ENCODE measurements at regions not wholly inside any gene's neighbourhood (a gene's known extent, or its start where the extent isn't known, plus 50 kb on each side); places are given as distances from the start of the nearest gene placed in this dataset.

GRCh38 chr4:15231265-15232091, 196.4 kb upstream of the C1QTNF7 start:
- DNase-seq (ENCODE audit: low read depth): peak; percentile 59

- DNase-seq (ENCODE audit: low read depth): no peak
These were observed 195.2 kb upstream of the C1QTNF7 start for GRCh38 chr4:15232366-15233263.

GRCh38 chr4:15233264-15233597, 194.6 kb upstream of the C1QTNF7 start:
- DNase-seq (ENCODE audit: low read depth): no peak

GRCh38 chr4:15233626-15234025, 194.2 kb upstream of the C1QTNF7 start:
- no peak for DNase-seq (ENCODE audit: low read depth)

- DNase-seq (ENCODE audit: low read depth): no peak
These were observed 193.5 kb upstream of the C1QTNF7 start for GRCh38 chr4:15234116-15234855.

GRCh38 chr4:15234856-15235126, 193.0 kb upstream of the C1QTNF7 start:
- no peak for DNase-seq (ENCODE audit: low read depth)

GRCh38 chr4:15235135-15235534, 192.7 kb upstream of the C1QTNF7 start:
- DNase-seq (ENCODE audit: low read depth): no peak

- DNase-seq (ENCODE audit: low read depth): no peak
These were observed 190.1 kb upstream of the C1QTNF7 start for GRCh38 chr4:15237648-15238230.

GRCh38 chr4:15238720-15239119, 189.1 kb upstream of the C1QTNF7 start:
- DNase-seq (ENCODE audit: low read depth): no peak

GRCh38 chr4:15239866-15240265, 188.0 kb upstream of the C1QTNF7 start:
- DNase-seq (ENCODE audit: low read depth): no peak

- DNase-seq (ENCODE audit: low read depth): no peak
These were observed 187.1 kb upstream of the C1QTNF7 start for GRCh38 chr4:15240764-15241163.

- DNase-seq (ENCODE audit: low read depth): no peak
These were observed 185.8 kb upstream of the C1QTNF7 start for GRCh38 chr4:15242021-15242420.

GRCh38 chr4:15244354-15244753, 183.5 kb upstream of the C1QTNF7 start:
- no peak for DNase-seq (ENCODE audit: low read depth)

- DNase-seq (ENCODE audit: low read depth): no peak
These were observed 182.8 kb upstream of the C1QTNF7 start for GRCh38 chr4:15245006-15245530.

- no peak for DNase-seq (ENCODE audit: low read depth)
These were observed 177.8 kb upstream of the C1QTNF7 start for GRCh38 chr4:15250021-15250441.

- no peak for DNase-seq (ENCODE audit: low read depth)
These were observed 174.5 kb upstream of the C1QTNF7 start for GRCh38 chr4:15253349-15253748.

GRCh38 chr4:15254236-15254880, 173.5 kb upstream of the C1QTNF7 start:
- DNase-seq (ENCODE audit: low read depth): no peak

- no peak for DNase-seq (ENCODE audit: low read depth)
These were observed 172.3 kb upstream of the C1QTNF7 start for GRCh38 chr4:15255537-15255936.

GRCh38 chr4:15260758-15261157, 167.1 kb upstream of the C1QTNF7 start:
- no peak for DNase-seq (ENCODE audit: low read depth)

- DNase-seq (ENCODE audit: low read depth): no peak
These were observed 165.4 kb upstream of the C1QTNF7 start for GRCh38 chr4:15262396-15262795.

- DNase-seq (ENCODE audit: low read depth): no peak
These were observed 157.6 kb upstream of the C1QTNF7 start for GRCh38 chr4:15270201-15270600.

GRCh38 chr4:15286041-15286440, 141.8 kb upstream of the C1QTNF7 start:
- no peak for DNase-seq (ENCODE audit: low read depth)

Measured in stimulated activated CD8-positive, alpha-beta memory T cell treated with anti-CD3 and anti-CD28 coated beads, Interleukin-4, amount 100 ng/mL, for 24 hours (primary cell).